Transverse colon (tissue), 4 donors: ENCODE measurements at regions not wholly inside any gene's neighbourhood (a gene's known extent, or its start where the extent isn't known, plus 50 kb on each side); places are given as distances from the start of the nearest gene placed in this dataset.

Source experiments
- DNase-seq: peaks from one replicate; pipeline ENCODE4 v3.0.0-alpha.2; 2019
- H3K27ac ChIP-seq, 4 donors: fragments of 200-600 bp; sonication (generic); 2 replicates each; pipeline ENCODE4 v1.5.1; 2016 to 2018; ENCODE audit warnings: inconsistent platforms in 4 of 4
- H3K27me3 ChIP-seq: fragments of 200-600 bp; sonication (generic); 2 replicates; pipeline ENCODE4 v1.5.1; 2017; ENCODE audit warnings: inconsistent platforms
- H3K36me3 ChIP-seq, 4 donors: fragments of 200-600 bp; sonication (generic); 2 replicates each; pipeline ENCODE4 v1.5.1; 2017 to 2019; ENCODE audit warnings: inconsistent platforms in 4 of 4
- H3K4me1 ChIP-seq, 4 donors: fragments of 200-600 bp; sonication (generic); 2 replicates each; pipeline ENCODE4 v1.5.1; 2017 to 2020; ENCODE audit warnings: inconsistent platforms in 4 of 4
- H3K4me3 ChIP-seq, 4 donors: fragments of 200-600 bp; sonication (generic); 1 replicate in 1 of 4; 2 replicates in 3 of 4; pipeline versions ENCODE4 v1.5.1 to v1.6.1; 2017 to 2019; ENCODE audit warnings: inconsistent platforms in 4 of 4
- H3K9me3 ChIP-seq, 2 donors: fragments of 200-600 bp; sonication (generic); 2 replicates each; pipeline ENCODE4 v1.5.1; 2017 to 2019; ENCODE audit warnings: inconsistent platforms in 2 of 2
- CTCF ChIP-seq, 5 experiments: fragments of 200-600 bp in 3 of 5; fragments of 450-650 bp in 2 of 5; sonication (generic) in 3 of 5; IDR thresholded peaks; 1 replicate in 2 of 5; 2 replicates in 3 of 5; pipeline ENCODE4 v1.5.1; 2016 to 2017; ENCODE audit warnings: antibody characterized with exemption in 5 of 5, inconsistent platforms in 3 of 5, mild to moderate bottlenecking in 2 of 5, moderate library complexity in 1 of 5
- EP300 ChIP-seq: sonication (generic); formaldehyde crosslinking; IDR thresholded peaks from one replicate; pipeline ENCODE4 v1.6.1; 2017; ENCODE audit warnings: antibody characterized with exemption, low read depth
- POLR2A ChIP-seq: fragments of 450-650 bp; IDR thresholded peaks from one replicate; pipeline ENCODE4 v1.6.1; 2016; ENCODE audit warnings: antibody characterized with exemption, mild to moderate bottlenecking, moderate library complexity
- POLR2AphosphoS5 ChIP-seq, 3 donors: sonication (generic); formaldehyde crosslinking; IDR thresholded peaks; one replicate each; pipeline ENCODE4 v1.6.1; 2016; ENCODE audit warnings: antibody characterized with exemption in 3 of 3
- WGBS, 2 donors: methylation state at CpG; one replicate each; pipeline ENCODE4 v1.1.5; 2018; ENCODE audit warnings: low coverage in 1 of 2; 5-methylcytosine and 5-hydroxymethylcytosine counted together
- in situ Hi-C, 4 donors: fragments of 200-750 bp; cut with MboI; loops; one replicate each; pipeline versions ENCODE4 v1.15.0 to v1.15.1; 2017; ENCODE audit warnings: low sequenced_read_pairs in 3 of 4, low pct_ligation_motif_present in 1 of 4, low pct_unique_long_range_greater_than_20kb in 1 of 4
- intact Hi-C: fragments of 100-400 bp; cut with DNase I; formaldehyde crosslinking; loops from one replicate; pipeline ENCODE4 v1.15.1; 2023; ENCODE audit warnings: low total_unique reads

DNA sequence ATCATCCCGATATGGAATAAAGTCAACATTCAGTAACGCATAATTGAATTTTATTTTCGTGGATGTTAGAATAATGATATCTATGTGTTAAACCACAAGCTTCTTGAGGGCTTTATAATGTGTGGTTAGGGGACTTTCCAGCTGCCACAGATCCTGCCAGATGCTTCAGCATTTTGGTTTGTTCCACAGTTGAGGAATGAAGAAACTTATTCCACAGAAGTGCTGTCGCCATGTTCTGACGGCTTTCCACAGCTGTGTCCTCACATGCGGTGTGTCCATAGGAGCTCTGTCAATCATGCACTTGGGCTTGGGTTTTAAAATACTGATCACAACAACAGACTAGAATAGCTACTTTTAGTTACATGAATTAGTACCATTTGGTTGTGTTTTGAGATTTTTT is 411.9 kb downstream of the TRIML1 start:
- intact Hi-C loops (no loop called here), in situ Hi-C loops (no loop called here)
- Histone ChIP-seq H3K9me3 (peaks cover 0 to 7% of the 10 kb centered on the region in 2 donors), H3K36me3 (no peaks in the 10 kb centered on the region), H3K4me1 (no peaks in the 10 kb centered on the region), H3K27me3 (no peaks in the 10 kb centered on the region), H3K4me3 (no peak overlapping the region), H3K27ac (no peak overlapping the region)
- no peak for TF ChIP-seq EP300
- no peak for TF ChIP-seq POLR2A
- TF ChIP-seq CTCF (IDR thresholded peaks at IDR 0.05) = no peak
- no peak for DNase-seq
- WGBS, 2 donors = 48 to 65% methylated on average over 6 of the region's 6 CpGs

GRCh38 chr4:188552741-188553275 is 413.6 kb downstream of the TRIML1 start:
- Histone ChIP-seq H3K27me3 (no peaks in the 10 kb centered on the region), H3K4me1 (no peaks in the 10 kb centered on the region), H3K36me3 (no peaks in the 10 kb centered on the region), H3K9me3 (peaks cover 0 to 7% of the 10 kb centered on the region in 2 donors), H3K27ac (no peak overlapping the region), H3K4me3 (no peak overlapping the region)
- 34 to 56% methylated on average over 2 of the region's 2 CpGs for WGBS, 2 donors
- no peak for TF ChIP-seq POLR2AphosphoS5 (IDR thresholded peaks at IDR 0.05)
- no peak for TF ChIP-seq POLR2A
- TF ChIP-seq CTCF (IDR thresholded peaks at IDR 0.05) = no peak
- TF ChIP-seq EP300 = no peak
- in situ Hi-C loops = no loop called here
- DNase-seq = no peak
- intact Hi-C loops = no loop called here

DNA sequence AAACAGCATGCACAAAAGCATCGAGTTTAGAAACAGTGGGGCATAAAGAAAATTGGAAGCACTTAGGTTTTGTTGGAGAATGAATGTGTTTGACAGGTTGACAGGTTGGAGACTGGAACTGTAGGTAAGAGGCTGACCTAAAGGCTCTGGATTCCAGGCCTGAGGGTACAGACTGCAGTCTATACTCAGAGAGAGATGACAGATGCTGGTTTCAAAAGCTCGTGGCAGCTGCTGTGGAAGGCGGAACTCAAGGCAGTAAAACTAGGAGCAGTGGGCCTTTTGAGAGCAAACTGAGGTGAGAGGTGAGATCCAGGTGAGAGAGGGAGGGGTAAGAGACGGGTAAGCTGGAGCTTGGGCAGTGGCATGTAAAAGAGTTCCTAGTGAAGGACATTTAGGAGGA is 415.2 kb downstream of the TRIML1 start:
- 51 to 55% methylated on average over 4 of the region's 4 CpGs for WGBS, 2 donors
- Histone ChIP-seq H3K9me3 (peaks cover 0 to 7% of the 10 kb centered on the region in 2 donors), H3K27me3 (no peaks in the 10 kb centered on the region), H3K4me1 (no peaks in the 10 kb centered on the region), H3K4me3 (no peak overlapping the region), H3K36me3 (no peaks in the 10 kb centered on the region), H3K27ac (no peak overlapping the region)
- intact Hi-C loops = no loop called here
- no peak for DNase-seq
- no peak for TF ChIP-seq POLR2AphosphoS5 (IDR thresholded peaks at IDR 0.05)
- no peak for TF ChIP-seq EP300
- TF ChIP-seq CTCF (IDR thresholded peaks at IDR 0.05) = no peak
- no peak for TF ChIP-seq POLR2A
- in situ Hi-C loops = no loop called here

DNA sequence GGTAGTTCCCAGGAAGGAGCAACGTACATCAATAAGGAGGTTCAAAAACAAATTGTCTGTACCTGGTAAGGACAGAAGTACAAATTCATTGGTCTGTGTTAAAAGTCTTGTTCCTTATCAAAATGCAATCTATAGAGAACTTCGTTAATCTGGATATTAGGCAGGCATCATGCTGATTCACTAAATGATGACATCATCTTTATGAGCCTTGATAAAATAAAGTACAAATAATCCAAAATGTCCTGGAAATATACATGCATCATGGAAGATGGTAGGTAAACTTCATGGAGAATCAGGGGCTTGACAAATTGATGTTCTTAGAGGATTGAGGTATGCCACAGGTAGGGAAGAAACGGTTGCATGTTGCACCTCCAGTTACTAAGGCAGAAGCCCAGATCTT is 433.9 kb downstream of the TRIML1 start:
- Histone ChIP-seq H3K36me3 (no peaks in the 10 kb centered on the region), H3K9me3 (no peaks in the 10 kb centered on the region), H3K27ac (no peak overlapping the region), H3K4me3 (no peak overlapping the region), H3K27me3 (no peaks in the 10 kb centered on the region), H3K4me1 (no peaks in the 10 kb centered on the region)
- WGBS, 2 donors = 67 to 68% methylated on average over 2 to 3 of the region's 3 CpGs
- intact Hi-C loops = no loop called here
- in situ Hi-C loops = no loop called here
- no peak for TF ChIP-seq EP300
- no peak for TF ChIP-seq POLR2AphosphoS5 (IDR thresholded peaks at IDR 0.05)
- no peak for TF ChIP-seq POLR2A
- TF ChIP-seq CTCF (IDR thresholded peaks at IDR 0.05) = no peak
- no peak for DNase-seq
